Large intestine (tissue), 3 donors: ENCODE measurements at regions not wholly inside any gene's neighbourhood (a gene's known extent, or its start where the extent isn't known, plus 50 kb on each side); places are given as distances from the start of the nearest gene placed in this dataset.
"Not testable (repeated sequence)": the region's sequence is repeated elsewhere in the genome, so short reads cannot be mapped to it uniquely, and the experiment has no call there.

Source experiments
- DNase-seq, 2 donors: peaks; one replicate each; pipeline versions ENCODE4 v3.0.0 to v3.0.0-alpha.2; 2013
- H3K27ac ChIP-seq: one replicate; pipeline ENCODE4 v1.5.1; 2013; ENCODE audit warnings: low read length
- H3K27me3 ChIP-seq: 2 replicates; pipeline ENCODE4 v1.6.1; 2013; ENCODE audit warnings: low read length; ENCODE audit not compliant: control insufficient read depth, insufficient read depth
- H3K36me3 ChIP-seq: 2 replicates; pipeline ENCODE4 v1.6.1; 2013; ENCODE audit warnings: low read length; ENCODE audit not compliant: control insufficient read depth, insufficient read depth
- H3K4me1 ChIP-seq: one replicate; pipeline ENCODE4 v1.6.1; 2013; ENCODE audit warnings: low read length; ENCODE audit not compliant: control insufficient read depth, insufficient read depth
- H3K4me3 ChIP-seq: one replicate; pipeline ENCODE4 v1.5.1; 2013; ENCODE audit warnings: low read length
- H3K9me3 ChIP-seq: one replicate; pipeline ENCODE4 v1.6.1; 2013; ENCODE audit warnings: mild to moderate bottlenecking, low read depth, low read length, moderate library complexity; ENCODE audit not compliant: control insufficient read depth
- WGBS: methylation state at CpG from one replicate; pipeline ENCODE4 v1.1.5; 2013; ENCODE audit warnings: low lambda C conversion rate; ENCODE audit not compliant: insufficient coverage; 5-methylcytosine and 5-hydroxymethylcytosine counted together

GRCh38 chr13:44147648-44148047 is 226.0 kb upstream of the SERP2 start:
- DNase-seq: no peak
- no CpG with 5 or more reads among the region's 2 CpGs for WGBS
- Histone ChIP-seq H3K27me3 (no peaks in the 10 kb centered on the region), H3K4me3 (no peak overlapping the region), H3K4me1 (peaks cover 22% of the 10 kb centered on the region), H3K27ac (no peak overlapping the region), H3K9me3 (no peaks in the 10 kb centered on the region), H3K36me3 (no peaks in the 10 kb centered on the region)

GRCh38 chr13:44148159-44148914 is 225.3 kb upstream of the SERP2 start:
- DNase-seq: no peak
- Histone ChIP-seq H3K27me3 (no peaks in the 10 kb centered on the region), H3K4me3 (no peak overlapping the region), H3K36me3 (no peaks in the 10 kb centered on the region), H3K4me1 (peaks cover 23% of the 10 kb centered on the region), H3K9me3 (no peaks in the 10 kb centered on the region), H3K27ac (no peak overlapping the region)
- WGBS: no CpG with 5 or more reads among the region's 5 CpGs

GRCh38 chr13:44149231-44149630 is 224.4 kb upstream of the SERP2 start:
- not testable (repeated sequence) for H3K27me3 ChIP-seq, H3K27ac ChIP-seq, DNase-seq, H3K36me3 ChIP-seq, H3K9me3 ChIP-seq, H3K4me3 ChIP-seq
- no CpG with 5 or more reads among the region's 3 CpGs for WGBS
- peaks cover 25% of the 10 kb centered on the region for H3K4me1 ChIP-seq

GRCh38 chr13:44149821-44150220 is 223.8 kb upstream of the SERP2 start:
- no peak for DNase-seq
- H3K27ac ChIP-seq: no peak overlapping the region
- no peaks in the 10 kb centered on the region for H3K9me3 ChIP-seq
- H3K36me3 ChIP-seq: no peaks in the 10 kb centered on the region
- H3K4me3 ChIP-seq: no peak overlapping the region
- H3K27me3 ChIP-seq: no peaks in the 10 kb centered on the region
- 100% methylated on average over 1 of the region's 4 CpGs for WGBS
- peaks cover 29% of the 10 kb centered on the region for H3K4me1 ChIP-seq

GRCh38 chr13:44151474-44151873 is 222.2 kb upstream of the SERP2 start:
- Histone ChIP-seq H3K27me3 (no peaks in the 10 kb centered on the region), H3K27ac (no peak overlapping the region), H3K4me3 (no peak overlapping the region), H3K36me3 (no peaks in the 10 kb centered on the region), H3K4me1 (peaks cover 41% of the 10 kb centered on the region), H3K9me3 (no peaks in the 10 kb centered on the region)
- no peak for DNase-seq
- WGBS: no CpG with 5 or more reads among the region's 2 CpGs

GRCh38 chr13:44153496-44153895 is 220.1 kb upstream of the SERP2 start:
- Histone ChIP-seq H3K4me1 (peaks cover 41% of the 10 kb centered on the region), H3K36me3 (no peaks in the 10 kb centered on the region), H3K27me3 (no peaks in the 10 kb centered on the region), H3K27ac (no peak overlapping the region), H3K4me3 (no peak overlapping the region), H3K9me3 (no peaks in the 10 kb centered on the region)
- no peak for DNase-seq
- WGBS: no CpG with 5 or more reads among the region's 4 CpGs

GRCh38 chr13:44155422-44156293 is 218.0 kb upstream of the SERP2 start:
- WGBS: no CpG with 5 or more reads among the region's 14 CpGs
- Histone ChIP-seq H3K9me3 (no peaks in the 10 kb centered on the region), H3K27ac (peak overlapping the region; percentile 11), H3K36me3 (no peaks in the 10 kb centered on the region), H3K27me3 (no peaks in the 10 kb centered on the region), H3K4me1 (peaks cover 41% of the 10 kb centered on the region), H3K4me3 (no peak overlapping the region)
- peak; percentile 68 to 84 for DNase-seq

GRCh38 chr13:44156294-44156658 is 217.3 kb upstream of the SERP2 start:
- 83% methylated on average over 1 of the region's 4 CpGs for WGBS
- H3K27ac ChIP-seq: no peak overlapping the region
- H3K4me1 ChIP-seq: peaks cover 44% of the 10 kb centered on the region
- no peaks in the 10 kb centered on the region for H3K27me3 ChIP-seq
- no peak for DNase-seq
- no peaks in the 10 kb centered on the region for H3K9me3 ChIP-seq
- H3K36me3 ChIP-seq: no peaks in the 10 kb centered on the region
- H3K4me3 ChIP-seq: no peak overlapping the region

- H3K27me3 ChIP-seq: no peaks in the 10 kb centered on the region
- WGBS: 83% methylated on average over 2 of the region's 5 CpGs
- H3K36me3 ChIP-seq: no peaks in the 10 kb centered on the region
- DNase-seq: no peak
- H3K4me1 ChIP-seq: peaks cover 40% of the 10 kb centered on the region
- H3K9me3 ChIP-seq: no peaks in the 10 kb centered on the region
- no peak overlapping the region for H3K4me3 ChIP-seq
- no peak overlapping the region for H3K27ac ChIP-seq
Observed at GRCh38 chr13:44157606-44158005, 216.0 kb upstream of the SERP2 start.

GRCh38 chr13:44158098-44158521 is 215.5 kb upstream of the SERP2 start:
- H3K4me1 ChIP-seq: peaks cover 40% of the 10 kb centered on the region

More at GRCh38 chr13:44158098-44158521, 215.5 kb upstream of the SERP2 start:
- no peaks in the 10 kb centered on the region for H3K9me3 ChIP-seq
- DNase-seq: no peak
- H3K27ac ChIP-seq: no peak overlapping the region
- no peak overlapping the region for H3K4me3 ChIP-seq
- no peaks in the 10 kb centered on the region for H3K27me3 ChIP-seq
- H3K36me3 ChIP-seq: no peaks in the 10 kb centered on the region
- WGBS: no CpG with 5 or more reads among the region's 2 CpGs
